Pons (tissue), 1 donor: ENCODE measurements at regions not wholly inside any gene's neighbourhood (a gene's known extent, or its start where the extent isn't known, plus 50 kb on each side); places are given as distances from the start of the nearest gene placed in this dataset.

ENCODE experiments used
- DNase-seq: peaks from one replicate; pipeline ENCODE4 v3.0.0-alpha.2; 2016; ENCODE audit warnings: low spot score

DNA sequence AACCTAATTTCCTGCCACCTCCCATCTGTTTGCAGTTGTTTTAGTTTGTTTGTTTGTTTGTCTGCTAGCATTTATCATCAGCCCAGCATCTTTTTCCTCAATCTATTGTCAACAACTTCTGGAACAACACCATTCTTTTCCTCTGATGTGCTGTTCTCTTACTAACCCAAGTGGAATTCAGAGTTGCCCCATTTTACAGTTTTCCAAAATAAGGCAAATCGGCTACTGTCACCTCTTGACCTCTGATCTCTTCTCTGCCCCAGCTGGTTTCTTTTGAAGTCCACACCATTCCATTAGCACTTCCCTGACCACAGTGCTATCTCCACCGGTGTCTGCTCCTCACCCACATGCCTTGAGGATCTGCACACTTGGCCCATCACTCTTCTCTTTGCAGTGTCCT, 102.4 kb downstream of the EFNB2 start:
- no peak for DNase-seq

DNA sequence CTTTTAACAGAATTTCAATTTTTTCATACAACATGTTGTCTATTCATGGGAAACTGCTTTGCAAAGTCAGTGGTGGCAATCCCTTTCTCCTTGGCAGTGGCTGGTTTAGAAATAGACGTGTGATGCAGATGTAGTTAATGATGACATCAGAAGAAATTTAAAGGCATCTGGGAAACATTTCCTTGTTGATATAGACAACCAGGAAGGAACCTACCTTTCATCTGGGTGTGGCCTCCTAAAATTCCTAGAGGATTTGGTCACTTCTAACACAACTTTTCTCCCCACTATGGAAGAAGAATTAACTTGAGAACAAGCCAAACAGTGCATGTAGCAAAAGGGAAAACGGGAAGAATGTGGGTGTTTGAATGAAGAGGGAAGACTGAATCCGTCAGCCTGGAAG, 102.8 kb downstream of the EFNB2 start:
- no peak for DNase-seq

DNA sequence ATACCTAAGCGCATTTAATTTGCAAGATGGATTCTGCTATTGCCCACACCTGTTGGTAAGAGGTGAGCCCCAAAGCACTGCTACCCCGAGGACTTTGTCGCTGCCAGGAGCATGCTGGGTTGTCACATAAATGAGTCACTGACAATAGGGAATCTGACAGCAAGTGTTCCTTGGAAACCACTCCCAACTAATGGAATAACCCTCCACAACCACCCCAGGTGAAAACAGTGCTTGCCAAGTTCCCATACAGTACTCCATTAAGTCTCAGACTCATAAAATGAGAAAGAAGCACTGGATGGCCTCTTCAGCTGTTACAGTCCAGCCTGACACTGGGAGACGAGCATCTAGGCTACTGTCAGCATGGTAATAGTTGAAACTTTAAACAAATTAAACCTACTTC, 108.6 kb downstream of the EFNB2 start:
- no peak for DNase-seq

- DNase-seq: no peak
Measured at GRCh38 chr13:106425661-106426060, 109.8 kb downstream of the EFNB2 start.

- no peak for DNase-seq
Measured at GRCh38 chr13:106424805-106425204, 110.7 kb downstream of the EFNB2 start.

GRCh38 chr13:106423530-106423929, 111.9 kb downstream of the EFNB2 start:
- no peak for DNase-seq

DNA sequence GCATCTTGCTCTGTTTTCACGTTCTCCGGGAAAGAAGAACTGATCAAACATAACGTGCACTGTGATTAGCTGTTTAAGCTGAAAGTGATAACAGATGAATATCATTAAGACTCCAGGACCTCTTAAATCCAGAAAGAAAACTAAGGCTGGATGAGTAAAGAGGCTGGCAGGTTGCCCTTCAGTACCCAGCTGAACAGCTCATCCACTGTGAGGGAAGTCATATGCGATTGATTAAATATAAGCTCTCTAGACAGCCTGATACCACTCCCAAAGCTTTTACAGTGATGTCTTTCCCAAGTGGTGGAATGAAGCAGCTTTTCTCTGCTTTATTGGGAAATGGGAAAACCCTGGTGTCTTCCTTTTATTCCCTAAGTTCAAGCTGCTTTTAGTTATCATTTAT, 116.9 kb downstream of the EFNB2 start:
- DNase-seq: peak; percentile 13

DNA sequence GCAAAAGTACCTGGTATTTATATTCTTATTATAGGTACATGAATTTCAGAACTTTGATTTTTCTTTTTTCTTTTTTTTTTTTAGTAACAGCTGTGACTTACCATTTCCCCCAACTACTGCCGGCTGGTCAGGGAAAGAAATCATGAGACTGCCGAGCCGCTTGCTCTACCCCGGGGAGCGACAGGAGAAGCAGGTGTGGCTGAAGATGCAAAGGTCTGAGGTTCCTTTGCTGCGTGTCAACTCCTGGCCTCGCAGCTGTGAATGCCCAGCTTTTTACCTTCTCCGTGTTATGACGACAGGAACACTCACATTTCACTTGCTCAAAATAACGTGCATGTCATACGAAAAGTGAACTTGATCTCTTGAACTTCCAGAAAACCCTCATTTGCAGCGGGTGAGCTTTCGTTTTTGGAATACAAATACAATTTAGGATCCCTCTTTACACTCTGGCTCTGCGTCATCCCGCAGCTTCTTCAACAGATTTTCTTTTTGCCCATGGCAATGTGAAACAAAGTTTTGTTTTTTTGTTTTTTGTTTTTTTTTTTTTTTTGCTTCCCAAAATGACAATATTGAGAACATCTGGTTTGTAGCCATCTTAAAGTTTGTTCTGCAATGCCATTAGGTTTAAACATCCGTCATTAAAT, 117.9 kb downstream of the EFNB2 start:
- DNase-seq: no peak

DNA sequence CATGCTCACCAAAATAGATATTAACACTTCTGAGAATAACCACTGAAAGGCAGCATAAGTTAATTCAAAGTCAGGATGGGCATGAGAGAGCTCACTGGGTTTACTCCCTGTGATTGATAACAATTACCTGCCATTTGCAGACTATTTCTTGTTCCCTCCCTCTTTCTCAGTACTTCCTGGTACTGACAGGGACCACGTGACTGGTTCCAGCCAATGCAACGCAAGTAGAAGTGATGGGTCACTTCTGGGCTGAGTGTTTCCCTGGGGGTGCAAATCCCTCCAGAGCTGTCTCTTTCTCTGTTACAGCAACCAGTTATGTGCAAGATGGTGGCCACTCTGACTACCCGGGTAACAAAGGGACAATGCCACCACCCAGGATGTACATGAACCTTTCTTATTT, 118.8 kb downstream of the EFNB2 start:
- DNase-seq: peak; percentile 2

- peak; percentile 60 for DNase-seq
Measured at GRCh38 chr13:106415971-106416370, 119.5 kb downstream of the EFNB2 start.

GRCh38 chr13:106415442-106415841, 120.0 kb downstream of the EFNB2 start:
- DNase-seq: peak; percentile 5

DNA sequence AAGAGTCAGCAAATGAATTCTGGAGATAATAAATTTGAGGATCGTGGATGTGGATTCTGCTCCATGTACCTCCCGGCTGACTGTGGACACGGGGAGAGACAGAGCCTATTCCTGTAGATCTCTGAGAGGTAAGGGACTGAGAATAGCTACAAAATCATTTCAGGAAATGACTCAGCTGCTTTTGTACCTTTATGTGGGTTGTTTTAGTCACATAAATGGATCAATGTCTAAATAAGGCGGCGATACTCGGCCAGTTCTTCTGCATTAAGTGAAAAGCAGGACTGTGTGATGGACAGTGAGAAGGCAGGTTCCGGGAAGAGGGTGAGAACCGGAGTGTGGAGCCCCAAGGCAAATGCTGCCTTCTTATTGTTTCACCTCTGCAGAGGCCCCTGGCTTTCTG, 128.1 kb downstream of the EFNB2 start:
- no peak for DNase-seq

GRCh38 chr13:106405731-106406130, 129.7 kb downstream of the EFNB2 start:
- no peak for DNase-seq

- DNase-seq: no peak
Measured at GRCh38 chr13:106403280-106403679, 132.2 kb downstream of the EFNB2 start.

DNA sequence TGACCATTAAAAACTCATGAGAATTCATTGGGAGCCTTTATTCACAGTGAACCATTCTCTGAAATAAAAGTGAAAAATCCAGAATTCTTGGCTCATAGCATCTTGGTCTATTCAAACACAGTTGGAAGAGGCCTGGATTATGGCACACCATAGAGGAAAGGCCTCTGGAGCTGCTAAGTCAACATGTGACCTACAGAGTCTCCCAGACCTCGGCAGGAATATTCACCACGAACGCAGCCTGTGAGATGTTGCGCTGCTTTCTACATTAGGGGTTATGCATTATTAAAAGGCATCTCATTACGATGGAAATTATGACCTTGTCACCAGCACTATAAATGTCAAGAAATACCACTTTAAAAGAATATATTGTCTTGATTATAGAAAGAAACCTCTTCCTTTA, 132.6 kb downstream of the EFNB2 start:
- no peak for DNase-seq

DNA sequence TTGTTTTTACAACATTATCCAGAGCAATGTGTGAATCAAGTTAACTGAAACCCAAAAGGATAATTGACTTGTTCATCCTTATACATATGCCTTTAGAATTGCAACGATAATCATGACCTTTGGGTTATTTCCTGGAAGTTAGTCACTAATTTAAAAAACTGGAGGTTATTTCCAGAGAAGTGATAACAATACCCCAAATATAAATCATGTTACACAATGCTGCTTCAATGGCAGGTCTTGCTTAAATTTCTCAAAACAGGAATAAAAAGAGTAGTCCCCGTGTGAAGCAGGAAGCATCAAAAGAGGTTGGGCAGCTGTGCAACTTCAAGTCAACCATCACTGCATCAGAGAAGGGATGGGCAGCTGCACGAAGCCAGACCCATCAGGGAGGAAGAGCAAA, 134.4 kb downstream of the EFNB2 start:
- no peak for DNase-seq

- no peak for DNase-seq
Measured at GRCh38 chr13:106400289-106400688, 135.2 kb downstream of the EFNB2 start.

GRCh38 chr13:106398289-106398688, 137.2 kb downstream of the EFNB2 start:
- no peak for DNase-seq

GRCh38 chr13:106393776-106394175, 141.7 kb downstream of the EFNB2 start:
- DNase-seq: no peak

DNA sequence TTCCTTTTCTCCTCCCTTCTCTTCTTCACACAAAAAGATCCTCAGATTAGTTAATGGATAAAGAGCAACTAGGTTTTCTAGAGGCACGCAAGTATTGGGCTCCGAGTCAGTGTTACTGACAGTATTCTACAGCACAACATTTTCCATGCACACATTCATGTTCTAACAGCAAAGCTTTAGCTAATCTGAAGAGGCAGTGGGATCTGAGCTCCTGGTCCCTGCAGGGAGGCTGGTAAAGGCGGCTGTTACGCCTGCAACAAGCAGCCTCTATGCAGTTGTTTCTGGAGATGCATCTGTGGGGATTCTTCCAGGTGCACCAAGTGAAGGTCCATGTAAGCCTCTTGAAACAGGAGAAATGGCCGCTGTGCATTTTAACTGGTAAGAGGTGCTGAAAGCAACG, 143.8 kb downstream of the EFNB2 start:
- no peak for DNase-seq

- no peak for DNase-seq
Measured at GRCh38 chr13:106391271-106391670, 144.2 kb downstream of the EFNB2 start.

DNA sequence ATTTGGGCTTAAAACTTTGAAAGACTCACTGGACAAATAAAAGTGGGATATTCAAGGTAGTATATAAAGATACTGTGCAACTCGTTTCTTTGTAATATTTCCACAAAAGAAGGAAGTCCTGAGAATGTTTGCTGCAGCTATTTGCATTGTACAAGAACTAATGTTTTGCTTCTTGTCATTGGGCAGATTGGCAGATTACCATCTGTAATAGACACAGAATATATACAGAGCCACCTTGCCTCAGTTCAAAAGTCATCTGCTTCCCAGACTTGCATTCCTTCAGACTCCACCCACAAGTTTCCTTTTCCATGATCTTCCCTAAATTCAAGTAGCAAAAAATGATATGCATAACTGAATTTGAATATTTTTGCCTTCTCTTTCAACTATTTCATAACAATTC, 145.1 kb downstream of the EFNB2 start:
- DNase-seq: no peak

DNA sequence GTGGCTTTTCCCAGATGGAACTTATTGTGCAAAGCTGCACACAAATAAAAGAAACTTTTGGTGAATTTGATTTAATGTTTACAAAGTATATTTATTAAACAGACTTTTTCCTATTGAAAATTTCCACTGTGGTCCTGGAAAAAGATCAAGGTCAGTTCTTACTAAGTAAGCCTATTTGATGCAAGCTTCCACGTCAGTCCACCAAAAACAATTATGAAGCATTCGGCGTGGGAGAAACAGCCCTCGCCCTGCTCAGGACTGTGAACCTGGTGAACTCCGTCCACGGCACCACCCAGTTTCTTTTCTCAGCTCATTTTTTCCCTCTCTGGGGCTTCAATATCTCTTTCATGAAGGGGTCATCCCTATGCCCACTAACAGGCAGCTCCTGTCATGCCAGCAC, 149.8 kb downstream of the EFNB2 start:
- no peak for DNase-seq

DNA sequence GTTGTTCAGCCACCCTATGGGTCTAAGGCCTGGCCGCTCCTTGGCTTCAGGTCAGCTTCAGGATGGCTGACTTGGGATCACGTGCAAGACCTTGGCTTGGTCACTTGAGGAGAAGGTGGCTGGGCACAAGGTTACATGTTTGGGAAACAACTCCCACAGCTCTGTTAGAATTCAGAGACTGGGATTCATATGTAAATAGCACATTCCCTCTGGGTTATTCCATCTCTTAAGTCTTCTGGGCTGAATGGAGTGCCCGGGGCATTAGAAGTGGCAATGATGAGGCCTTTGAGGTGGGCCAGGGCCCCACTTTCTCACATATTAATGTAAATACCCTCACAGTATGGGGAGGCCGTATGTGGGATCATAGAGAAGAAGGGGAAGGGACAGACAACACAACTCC, 150.9 kb downstream of the EFNB2 start:
- DNase-seq: no peak

- no peak for DNase-seq
Measured at GRCh38 chr13:106383791-106384190, 151.7 kb downstream of the EFNB2 start.
